ENCODE measurements at regions not wholly inside any gene's neighbourhood (a gene's known extent, or its start where the extent isn't known, plus 50 kb on each side); places are given as distances from the start of the nearest gene placed in this dataset.

- H3K27ac ChIP-seq: no peak overlapping the region
- no peak for TF ChIP-seq CTCF (conservative IDR thresholded peaks at IDR 0.05)
- no peak for TF ChIP-seq ZFX (IDR thresholded peaks at IDR 0.05)
Observed at GRCh38 chrX:82161195-82161594, 959.3 kb downstream of the SH3BGRL start.

- no peak overlapping the region for H3K27ac ChIP-seq
- TF ChIP-seq CTCF (conservative IDR thresholded peaks at IDR 0.05): no peak
- no peak for TF ChIP-seq ZFX (IDR thresholded peaks at IDR 0.05)
Observed at GRCh38 chrX:82163701-82164100, 961.8 kb downstream of the SH3BGRL start.

GRCh38 chrX:82196866-82197265, 995.0 kb downstream of the SH3BGRL start:
- TF ChIP-seq CTCF (conservative IDR thresholded peaks at IDR 0.05) (no peak), ZFX (IDR thresholded peaks at IDR 0.05) (no peak)
- no peak overlapping the region for H3K27ac ChIP-seq

GRCh38 chrX:82208975-82209374, 1007.1 kb downstream of the SH3BGRL start:
- no peak overlapping the region for H3K27ac ChIP-seq
- TF ChIP-seq CTCF (conservative IDR thresholded peaks at IDR 0.05): no peak
- TF ChIP-seq ZFX (IDR thresholded peaks at IDR 0.05): no peak

- TF ChIP-seq CTCF (conservative IDR thresholded peaks at IDR 0.05): peak; percentile 51
- TF ChIP-seq ZFX (IDR thresholded peaks at IDR 0.05): no peak
- peak overlapping the region; percentile 29; the same call in 1 of the 2 replicates for H3K27ac ChIP-seq
Observed at GRCh38 chrX:82218361-82218760, 1016.5 kb downstream of the SH3BGRL start.

GRCh38 chrX:82219129-82219528, 1017.2 kb downstream of the SH3BGRL start:
- TF ChIP-seq ZFX (IDR thresholded peaks at IDR 0.05) (no peak), CTCF (conservative IDR thresholded peaks at IDR 0.05) (no peak)
- H3K27ac ChIP-seq: peak overlapping the region; percentile 29; the same call in 1 of the 2 replicates

- H3K27ac ChIP-seq: no peak overlapping the region
- TF ChIP-seq ZFX (IDR thresholded peaks at IDR 0.05) (no peak), CTCF (conservative IDR thresholded peaks at IDR 0.05) (no peak)
Observed at GRCh38 chrX:82224961-82225360, 1023.1 kb downstream of the SH3BGRL start.

All from C4-2B (cell line).